DOHH2 (cell line): ENCODE measurements at regions not wholly inside any gene's neighbourhood (a gene's known extent, or its start where the extent isn't known, plus 50 kb on each side); places are given as distances from the start of the nearest gene placed in this dataset.

Experiments used
- CTCF ChIP-seq: fragments of 200-600 bp; sonication (generic); IDR thresholded peaks from one replicate; pipeline ENCODE4 v1.5.1; 2014; ENCODE audit warnings: antibody characterized with exemption, mild to moderate bottlenecking, low read depth, low read length; ENCODE audit not compliant: poor library complexity, severe bottlenecking
- EZH2phosphoT487 ChIP-seq: fragments of 200-600 bp; sonication (generic); IDR thresholded peaks from 2 replicates; pipeline ENCODE4 v1.6.1; 2017; ENCODE audit warnings: borderline replicate concordance, mild to moderate bottlenecking, antibody characterized with exemption, low read length, moderate library complexity, mixed read lengths

GRCh38 chr2:59658906-59659635, 894.4 kb downstream of the BCL11A start:
- TF ChIP-seq CTCF (no peak), EZH2phosphoT487 (no peak)
